Epithelial cell of esophagus (primary cell): ENCODE measurements at regions not wholly inside any gene's neighbourhood (a gene's known extent, or its start where the extent isn't known, plus 50 kb on each side); places are given as distances from the start of the nearest gene placed in this dataset.

Source experiments
- DNase-seq: peaks from one replicate; pipeline ENCODE4 v3.0.0; 2010; ENCODE audit warnings: low read depth
- H3K4me3 ChIP-seq: 2 replicates; pipeline ENCODE4 v1.5.1; 2011; ENCODE audit warnings: mild to moderate bottlenecking, low read length, control low read depth
- CTCF ChIP-seq: IDR thresholded peaks from 2 replicates; pipeline ENCODE4 v1.5.1; 2011; ENCODE audit warnings: low read depth, mild to moderate bottlenecking, low read length, control low read depth, inconsistent platforms; ENCODE audit not compliant: insufficient read depth; ENCODE audit errors: missing control alignments

- no peak for TF ChIP-seq CTCF
- DNase-seq, result peak; percentile 96
Measured at GRCh38 chr4:126708716-126709115, 924.0 kb upstream of the INTU start.

GRCh38 chr4:126710935-126711334, 921.8 kb upstream of the INTU start:
- peak; percentile 58 for DNase-seq
- no peak for TF ChIP-seq CTCF
- H3K4me3 ChIP-seq, result no peak overlapping the region

More at GRCh38 chr4:126708716-126709115, 924.0 kb upstream of the INTU start:
- no peak overlapping the region for H3K4me3 ChIP-seq

- no peak for TF ChIP-seq CTCF
- DNase-seq, result no peak
- no peak overlapping the region for H3K4me3 ChIP-seq
Measured at GRCh38 chr4:126715067-126715466, 917.7 kb upstream of the INTU start.

GRCh38 chr4:126715681-126716080, 917.1 kb upstream of the INTU start:
- no peak overlapping the region for H3K4me3 ChIP-seq
- DNase-seq, result no peak
- no peak for TF ChIP-seq CTCF

- H3K4me3 ChIP-seq, result no peak overlapping the region
- TF ChIP-seq CTCF, result no peak
- DNase-seq, result no peak
Measured at GRCh38 chr4:126718136-126718535, 914.6 kb upstream of the INTU start.

- DNase-seq, result no peak
- no peak for TF ChIP-seq CTCF
- H3K4me3 ChIP-seq, result no peak overlapping the region
Measured at GRCh38 chr4:126719852-126720251, 912.9 kb upstream of the INTU start.

GRCh38 chr4:126725906-126726305, 906.9 kb upstream of the INTU start:
- no peak for DNase-seq
- H3K4me3 ChIP-seq, result no peak overlapping the region
- no peak for TF ChIP-seq CTCF
